ENCODE measurements at regions not wholly inside any gene's neighbourhood (a gene's known extent, or its start where the extent isn't known, plus 50 kb on each side); places are given as distances from the start of the nearest gene placed in this dataset.

GRCh38 chr18:25724997-25725396 lies 365.4 kb downstream of the SS18 start:
- no peak for TF ChIP-seq CTCF (IDR thresholded peaks at IDR 0.05)
- TF ChIP-seq REST (IDR thresholded peaks at IDR 0.05): no peak
- TF ChIP-seq PBX3 (IDR thresholded peaks at IDR 0.05): no peak
- TF ChIP-seq MAX (IDR thresholded peaks at IDR 0.05): no peak
- no peak for TF ChIP-seq NFE2L2 (conservative IDR thresholded peaks at IDR 0.05; ENCODE audit: low read length)
- TF ChIP-seq RFX5 (IDR thresholded peaks at IDR 0.05): no peak
- no peak for TF ChIP-seq EP300 (IDR thresholded peaks at IDR 0.05)
- no peak for TF ChIP-seq SREBF2 (IDR thresholded peaks at IDR 0.05)
- TF ChIP-seq JUNB (IDR thresholded peaks at IDR 0.05): no peak
- TF ChIP-seq MAFK (IDR thresholded peaks at IDR 0.05; ENCODE audit: partially characterized antibody): no peak
- TF ChIP-seq RAD21 (conservative IDR thresholded peaks at IDR 0.05 in 1 of 2, IDR thresholded peaks at IDR 0.05 in 1 of 2): no peak
- TF ChIP-seq ELK1 (IDR thresholded peaks at IDR 0.05; ENCODE audit: low read depth, low read length): no peak
- no peak for TF ChIP-seq POLR2A (IDR thresholded peaks at IDR 0.05; ENCODE audit: low read length)

Measured in A549 (cell line).